ENCODE measurements at regions not wholly inside any gene's neighbourhood (a gene's known extent, or its start where the extent isn't known, plus 50 kb on each side); places are given as distances from the start of the nearest gene placed in this dataset.

DNA sequence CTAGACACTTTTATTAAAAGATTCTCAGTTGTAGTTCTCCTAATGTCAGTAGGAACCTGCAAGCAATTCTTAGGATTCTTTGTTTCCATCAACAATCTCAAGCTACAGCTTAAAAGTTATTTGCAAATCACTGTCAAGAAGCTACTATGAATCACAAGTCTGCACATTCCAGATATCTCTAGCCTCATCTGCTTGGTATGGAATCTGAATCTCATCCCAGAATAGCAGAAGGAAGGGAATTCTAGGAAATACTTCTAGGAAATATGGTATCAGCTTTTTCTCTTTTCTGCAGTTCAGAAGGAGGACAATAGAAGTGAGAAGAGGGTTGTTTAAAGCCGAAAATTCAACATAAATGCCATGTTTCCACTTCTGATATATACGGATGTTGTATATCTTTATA, 792.2 kb upstream of the CDH9 start:
- ATAC-seq, result no peak
- no peak for DNase-seq
- Mint-ChIP-seq H3K27me3 (no peaks in the 10 kb centered on the region), H3K4me3 (no peak overlapping the region), H3K36me3 (ENCODE audit: low read depth) (no peaks in the 10 kb centered on the region), H3K9me3 (peaks cover 10% of the 10 kb centered on the region), H3K27ac (no peak overlapping the region), H3K4me1 (ENCODE audit: low read depth) (no peaks in the 10 kb centered on the region)
- intact Hi-C loops (cut with micrococcal nuclease), result no loop called here
- POLR2A ChIA-PET, result no interaction called here
- CTCF ChIA-PET, result no interaction called here
- TF ChIP-seq, protein P1, sequence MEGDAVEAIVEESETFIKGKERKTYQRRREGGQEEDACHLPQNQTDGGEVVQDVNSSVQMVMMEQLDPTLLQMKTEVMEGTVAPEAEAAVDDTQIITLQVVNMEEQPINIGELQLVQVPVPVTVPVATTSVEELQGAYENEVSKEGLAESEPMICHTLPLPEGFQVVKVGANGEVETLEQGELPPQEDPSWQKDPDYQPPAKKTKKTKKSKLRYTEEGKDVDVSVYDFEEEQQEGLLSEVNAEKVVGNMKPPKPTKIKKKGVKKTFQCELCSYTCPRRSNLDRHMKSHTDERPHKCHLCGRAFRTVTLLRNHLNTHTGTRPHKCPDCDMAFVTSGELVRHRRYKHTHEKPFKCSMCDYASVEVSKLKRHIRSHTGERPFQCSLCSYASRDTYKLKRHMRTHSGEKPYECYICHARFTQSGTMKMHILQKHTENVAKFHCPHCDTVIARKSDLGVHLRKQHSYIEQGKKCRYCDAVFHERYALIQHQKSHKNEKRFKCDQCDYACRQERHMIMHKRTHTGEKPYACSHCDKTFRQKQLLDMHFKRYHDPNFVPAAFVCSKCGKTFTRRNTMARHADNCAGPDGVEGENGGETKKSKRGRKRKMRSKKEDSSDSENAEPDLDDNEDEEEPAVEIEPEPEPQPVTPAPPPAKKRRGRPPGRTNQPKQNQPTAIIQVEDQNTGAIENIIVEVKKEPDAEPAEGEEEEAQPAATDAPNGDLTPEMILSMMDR (IDR thresholded peaks at IDR 0.05), result no peak

DNA sequence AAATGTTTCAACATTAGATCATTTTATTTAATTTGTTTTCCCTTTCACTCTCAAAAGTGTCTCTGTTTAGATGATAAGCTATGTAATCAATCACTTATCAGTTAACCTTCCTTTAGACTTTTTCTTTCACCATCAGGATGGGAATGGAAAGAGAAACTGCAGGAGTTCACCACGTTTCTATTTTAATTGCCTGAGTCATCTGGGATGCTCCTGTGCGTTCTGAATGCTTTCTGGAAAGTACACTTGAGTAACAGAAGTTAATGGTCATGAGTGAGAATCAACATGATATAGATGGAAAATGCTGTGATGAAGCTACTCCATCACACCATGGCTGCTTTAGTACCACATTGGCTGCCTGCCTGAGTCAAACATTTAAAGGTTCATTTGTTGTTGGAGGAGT, 783.3 kb upstream of the CDH9 start:
- H3K27ac Mint-ChIP-seq, result no peak overlapping the region
- no peaks in the 10 kb centered on the region for H3K36me3 Mint-ChIP-seq (ENCODE audit: low read depth)
- H3K9me3 Mint-ChIP-seq, result peaks cover 9% of the 10 kb centered on the region
- ChIA-PET POLR2A (no interaction called here), CTCF (no interaction called here)
- H3K27me3 Mint-ChIP-seq, result no peaks in the 10 kb centered on the region
- TF ChIP-seq, protein P1 (IDR thresholded peaks at IDR 0.05), result no peak
- no peak for ATAC-seq
- no peaks in the 10 kb centered on the region for H3K4me1 Mint-ChIP-seq (ENCODE audit: low read depth)
- DNase-seq, result no peak
- no peak overlapping the region for H3K4me3 Mint-ChIP-seq
- intact Hi-C loops (cut with micrococcal nuclease), result no loop called here

DNA sequence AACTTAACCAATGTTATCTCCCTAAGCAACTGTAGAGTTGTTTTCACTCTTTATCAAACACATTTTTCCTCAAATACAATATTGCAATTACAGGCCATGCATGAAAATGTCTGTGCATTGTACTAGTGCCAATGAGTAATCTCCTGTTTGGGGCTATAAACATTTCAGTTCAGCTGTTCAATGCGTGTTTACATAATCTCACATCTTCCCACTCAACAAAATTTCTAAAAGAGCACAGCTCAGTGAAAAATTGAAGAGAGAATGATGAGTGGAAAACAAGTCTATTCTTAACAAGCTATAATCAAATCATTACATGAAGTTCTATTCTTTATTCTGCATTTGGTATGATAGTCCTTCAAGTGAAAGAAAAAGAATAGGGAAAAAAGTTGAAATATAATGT, 780.5 kb upstream of the CDH9 start:
- ChIA-PET CTCF (no interaction called here), POLR2A (no interaction called here)
- no peak for ATAC-seq
- no peak for DNase-seq
- TF ChIP-seq, protein P1 (IDR thresholded peaks at IDR 0.05), result no peak
- Mint-ChIP-seq H3K36me3 (ENCODE audit: low read depth) (no peaks in the 10 kb centered on the region), H3K27me3 (no peaks in the 10 kb centered on the region), H3K4me3 (no peak overlapping the region), H3K9me3 (peaks cover 8% of the 10 kb centered on the region), H3K4me1 (ENCODE audit: low read depth) (no peaks in the 10 kb centered on the region), H3K27ac (no peak overlapping the region)
- intact Hi-C loops (cut with micrococcal nuclease), result no loop called here

DNA sequence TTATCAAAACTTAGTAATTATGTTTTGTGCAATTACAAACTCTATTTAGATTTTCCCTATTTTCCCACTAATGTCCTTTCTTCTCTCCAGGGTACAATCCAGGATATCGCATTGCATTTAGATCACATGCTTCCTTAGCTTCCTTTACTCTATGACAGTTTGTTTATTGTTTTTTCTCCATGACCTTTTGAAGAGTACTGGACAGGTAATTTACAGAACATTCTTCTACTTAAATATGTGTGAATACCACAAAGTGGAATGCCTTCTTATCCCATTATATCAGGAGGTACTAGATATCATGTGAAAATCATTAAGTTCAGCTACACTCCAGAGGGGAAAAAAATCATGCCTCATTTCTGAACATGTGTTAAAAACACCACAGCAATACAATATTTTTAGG, 776.6 kb upstream of the CDH9 start:
- Mint-ChIP-seq H3K4me1 (ENCODE audit: low read depth) (no peaks in the 10 kb centered on the region), H3K27ac (no peak overlapping the region), H3K27me3 (no peaks in the 10 kb centered on the region), H3K9me3 (peaks cover 5% of the 10 kb centered on the region), H3K4me3 (no peak overlapping the region), H3K36me3 (ENCODE audit: low read depth) (no peaks in the 10 kb centered on the region)
- no peak for ATAC-seq
- DNase-seq, result no peak
- intact Hi-C loops (cut with micrococcal nuclease), result no loop called here
- POLR2A ChIA-PET, result no interaction called here
- TF ChIP-seq, protein P1 (IDR thresholded peaks at IDR 0.05), result no peak
- CTCF ChIA-PET, result no interaction called here

DNA sequence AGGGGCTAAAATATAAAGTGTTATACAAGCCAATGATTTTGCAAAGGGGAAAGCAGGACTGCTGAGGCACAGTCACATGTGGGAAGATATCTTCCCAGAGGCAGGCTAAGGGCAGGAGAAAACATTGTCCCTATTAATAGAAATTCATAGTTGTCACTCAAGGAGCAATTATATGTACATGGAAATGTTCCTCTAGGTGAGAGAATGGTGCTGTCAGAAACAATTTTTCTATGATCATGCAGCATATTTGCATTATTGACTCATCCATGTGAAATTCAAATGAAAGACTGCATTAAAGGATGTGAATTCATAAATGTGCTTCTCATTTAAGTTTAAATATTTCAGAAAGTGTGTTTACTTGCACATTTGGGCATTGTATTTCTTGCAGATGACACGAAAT, 775.9 kb upstream of the CDH9 start:
- POLR2A ChIA-PET, result no interaction called here

More for the DNA sequence above, 775.9 kb upstream of the CDH9 start:
- H3K27ac Mint-ChIP-seq, result no peak overlapping the region
- intact Hi-C loops (cut with micrococcal nuclease), result no loop called here
- peaks cover 10% of the 10 kb centered on the region for H3K9me3 Mint-ChIP-seq
- no peak for ATAC-seq
- DNase-seq, result no peak
- H3K36me3 Mint-ChIP-seq (ENCODE audit: low read depth), result no peaks in the 10 kb centered on the region
- H3K27me3 Mint-ChIP-seq, result no peaks in the 10 kb centered on the region
- no peak overlapping the region for H3K4me3 Mint-ChIP-seq
- TF ChIP-seq, protein P1 (IDR thresholded peaks at IDR 0.05), result no peak
- no peaks in the 10 kb centered on the region for H3K4me1 Mint-ChIP-seq (ENCODE audit: low read depth)
- CTCF ChIA-PET, result no interaction called here
